K562 (cell line): ENCODE measurements at regions not wholly inside any gene's neighbourhood (a gene's known extent, or its start where the extent isn't known, plus 50 kb on each side); places are given as distances from the start of the nearest gene placed in this dataset.

Experiments used
- ATAC-seq: fragments of 200-7000 bp; cut with Tn5 transposase; 3 replicates; pipeline ENCODE4 v1.9.1; 2020; ENCODE audit warnings: moderate library complexity
- BruUV-seq: library from RNA; stranded (reverse); fragments of 400-500 nt; replicated peaks from 2 replicates; lab custom pipeline; 2021; lab: Mats Ljungman, UMichigan
- CTCF ChIA-PET: fragments of 300-600 bp; formaldehyde crosslinking; extraction: SDS; loops from one replicate; lab custom pipeline; 2021; ENCODE audit warnings: low intra/inter-chr PET ratio; lab: Yijun Ruan, JAX
- POLR2A ChIA-PET: fragments of 300-600, 350-650 bp; sonication (Branson Sonifier 250); formaldehyde crosslinking; extraction: SDS; loops from one replicate; lab custom pipeline; 2021; ENCODE audit warnings: antibody characterized with exemption, inconsistent platforms; lab: Yijun Ruan, JAX
- DNase-seq, 4 experiments: peaks; one replicate each; pipeline versions ENCODE4 v3.0.0 to v3.0.0-alpha.2; 2011 to 2018; ENCODE audit warnings: low spot score in 3 of 4, mixed read lengths in 3 of 4; ENCODE audit errors: extremely low read depth in 1 of 4
- FAIRE-seq: peaks from 2 replicates; lab custom pipeline; 2011; peaks lifted over from hg19 to GRCh38; lab: Jason Lieb, UNC
- H2AFZ ChIP-seq: 2 replicates; pipeline ENCODE4 v1.6.0; 2011; ENCODE audit warnings: low read depth, low read length, control low read depth, inconsistent platforms
- H3K27ac ChIP-seq: fragments of 200-600 bp; 3 replicates; pipeline ENCODE4 v1.8.0; 2011; ENCODE audit warnings: low read depth, mild to moderate bottlenecking, control low read depth, inconsistent platforms, low read length, moderate library complexity, mixed read lengths; ENCODE audit errors: extremely low read depth
- H3K27me3 ChIP-seq, 2 experiments: fragments of 300-600 bp in 1 of 2; 2 replicates in 1 of 2; 3 replicates in 1 of 2; pipeline versions ENCODE4 v1.6.0 to v1.8.0; 2011; ENCODE audit warnings: inconsistent platforms in 2 of 2, low read length in 2 of 2, mild to moderate bottlenecking in 1 of 2, mixed read lengths in 1 of 2, moderate library complexity in 1 of 2; ENCODE audit not compliant: control insufficient read depth in 2 of 2, insufficient read depth in 2 of 2
- H3K36me3 ChIP-seq: fragments of 300-600 bp; 3 replicates; pipeline ENCODE4 v1.8.0; 2011; ENCODE audit warnings: mild to moderate bottlenecking, low read length, inconsistent platforms; ENCODE audit not compliant: control insufficient read depth, insufficient read depth
- H3K4me1 ChIP-seq, 2 experiments: fragments of 200-600 bp in 1 of 2; replicated peaks in 1 of 2; 2 replicates in 1 of 2; 3 replicates in 1 of 2; pipeline versions ENCODE4 v1.5.1 to v1.8.0; 2011; ENCODE audit warnings: inconsistent platforms in 2 of 2, low read length in 2 of 2, mild to moderate bottlenecking in 1 of 2, mixed read lengths in 1 of 2, moderate library complexity in 1 of 2; ENCODE audit not compliant: control insufficient read depth in 2 of 2, insufficient read depth in 2 of 2
- H3K4me2 ChIP-seq: 2 replicates; pipeline ENCODE4 v1.6.1; 2011; ENCODE audit warnings: low read length, control low read depth, inconsistent platforms, mixed read lengths; ENCODE audit not compliant: insufficient read depth
- H3K4me3 ChIP-seq: fragments of 200-600 bp; sonication (generic), shearing (Covaris generic); 2 replicates; pipeline ENCODE4 v1.5.1; 2016; ENCODE audit warnings: control low read depth, inconsistent platforms
- H3K79me2 ChIP-seq: fragments of 200-600 bp; 3 replicates; pipeline ENCODE4 v1.8.0; 2011; ENCODE audit warnings: low read length, inconsistent platforms; ENCODE audit not compliant: control insufficient read depth, insufficient read depth
- H3K9ac ChIP-seq, 2 experiments: 2 replicates each; pipeline versions ENCODE4 v1.6.0 to v1.6.1; 2011; ENCODE audit warnings: low read depth in 2 of 2, low read length in 2 of 2, control low read depth in 1 of 2, inconsistent platforms in 1 of 2, mild to moderate bottlenecking in 1 of 2, mixed read lengths in 1 of 2; ENCODE audit not compliant: insufficient read depth in 1 of 2
- H3K9me1 ChIP-seq: one replicate; pipeline ENCODE4 v1.6.0; 2011; ENCODE audit warnings: inconsistent platforms, mild to moderate bottlenecking, low read length, moderate library complexity; ENCODE audit not compliant: control insufficient read depth, insufficient read depth
- H3K9me3 ChIP-seq: replicated peaks from 2 replicates; pipeline ENCODE4 v1.5.1; 2011; ENCODE audit warnings: low read depth, low read length, inconsistent platforms; ENCODE audit not compliant: control insufficient read depth, insufficient read depth
- H4K20me1 ChIP-seq: replicated peaks from 2 replicates; pipeline ENCODE4 v1.6.1; 2011; ENCODE audit warnings: low read length, inconsistent platforms, mixed read lengths; ENCODE audit not compliant: control insufficient read depth, insufficient read depth
- CBFB ChIP-seq: sonication (generic); formaldehyde crosslinking; IDR thresholded peaks from 2 replicates; pipeline ENCODE4 v1.4.0; 2020; ENCODE audit warnings: mild to moderate bottlenecking, missing genetic modification reagents
- FOXA3 ChIP-seq, 2 experiments: fragments of 450-650 bp in 1 of 2; sonication (generic) in 1 of 2; formaldehyde crosslinking; IDR thresholded peaks in 1 of 2; conservative IDR thresholded peaks in 1 of 2; 2 replicates each; pipeline versions ENCODE4 v1.4.0 to v1.8.0; 2020 to 2022; ENCODE audit warnings: mild to moderate bottlenecking in 2 of 2, missing genetic modification reagents in 1 of 2
- HNRNPUL1 ChIP-seq: fragments of 200-400 bp; formaldehyde crosslinking; IDR thresholded peaks from 2 replicates; pipeline ENCODE4 v1.6.1; 2017; ENCODE audit warnings: low read length
- IRF2 ChIP-seq: sonication (generic); formaldehyde crosslinking; IDR thresholded peaks from 2 replicates; pipeline ENCODE4 v1.8.1; 2022; ENCODE audit warnings: mild to moderate bottlenecking, missing genetic modification reagents
- POLR2AphosphoS2 ChIP-seq: IDR thresholded peaks from 2 replicates; pipeline ENCODE4 v1.6.1; 2012; ENCODE audit warnings: low read length, improper control_type of control experiment
- RBM22 ChIP-seq: fragments of 200-400 bp; formaldehyde crosslinking; IDR thresholded peaks from 2 replicates; pipeline ENCODE4 v1.6.1; 2018; ENCODE audit warnings: low read length, low read depth; ENCODE audit not compliant: poor library complexity, severe bottlenecking
- ZNF507 ChIP-seq: conservative IDR thresholded peaks from 2 replicates; pipeline ENCODE4 v1.6.1; 2017; ENCODE audit warnings: missing genetic modification characterization, missing compliant biosample characterization
- ZNF644 ChIP-seq: fragments of 200-800 bp; sonication (Bioruptor generic); IDR thresholded peaks from 2 replicates; pipeline ENCODE4 v1.6.1; 2016; ENCODE audit warnings: low read depth, missing genetic modification characterization, missing compliant biosample characterization
- WGBS: fragments of 100-300 bp; shearing (Covaris generic); methylation state at CpG from one replicate; pipeline ENCODE4 v1.1.6; 2016; ENCODE audit warnings: low coverage, mixed read lengths; ENCODE audit not compliant: insufficient coverage; ENCODE audit errors: missing lambda C conversion rate; 5-methylcytosine and 5-hydroxymethylcytosine counted together
- in situ Hi-C: fragments of 300-500 bp; cut with MboI; formaldehyde crosslinking; loops from 4 replicates; pipeline ENCODE4 v1.15.0; 2018; ENCODE audit warnings: inconsistent platforms, mixed read lengths
- intact Hi-C: fragments of 100-400 bp; cut with micrococcal nuclease; formaldehyde crosslinking; loops from 2 replicates; pipeline ENCODE4 v1.14.2; 2022
- TF ChIP-seq, protein P1 (sequence below): fragments of 450-650 bp; formaldehyde crosslinking; conservative IDR thresholded peaks from 2 replicates; pipeline ENCODE4 v1.4.0; 2022; ENCODE audit warnings: mild to moderate bottlenecking, missing genetic modification characterization
- TF ChIP-seq, protein P2 (sequence below): fragments of 200-800 bp; sonication (Bioruptor generic); IDR thresholded peaks from 2 replicates; pipeline ENCODE4 v1.6.1; 2016; ENCODE audit warnings: missing genetic modification characterization, missing compliant biosample characterization

DNA sequence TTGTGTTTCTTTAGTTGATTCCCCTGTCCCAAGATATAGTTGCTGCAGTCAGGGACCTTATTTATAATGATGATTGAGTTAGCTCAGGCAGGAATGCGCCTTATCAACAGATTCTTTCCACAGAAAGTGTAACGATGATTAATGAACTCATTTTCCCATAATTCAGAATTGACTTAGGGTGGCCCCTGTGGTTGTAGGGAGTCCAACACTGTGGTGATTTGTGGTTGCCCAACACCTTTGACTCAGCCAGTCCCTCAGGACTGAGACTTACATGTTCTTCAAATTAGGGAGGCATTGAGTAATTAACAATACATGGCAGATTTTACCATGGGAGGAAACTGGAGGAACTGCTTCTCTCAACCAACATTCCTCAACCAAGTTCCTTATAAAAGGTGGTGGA lies 221.9 kb downstream of the GABRG2 start:
- 0% methylated on average over 2 of the region's 2 CpGs for WGBS
- no peak overlapping the region for H3K9ac ChIP-seq
- H3K27me3 ChIP-seq, result no peaks in the 10 kb centered on the region
- intact Hi-C loops, result no loop called here
- H4K20me1 ChIP-seq, result no peaks in the 10 kb centered on the region
- no peak overlapping the region for H3K4me2 ChIP-seq
- H3K27ac ChIP-seq, result no peak overlapping the region
- DNase-seq, result no peak
- H3K9me3 ChIP-seq, result no peaks in the 10 kb centered on the region
- ChIA-PET POLR2A (no interaction called here), CTCF (no interaction called here)
- BruUV-seq, result no TSS peak
- TF ChIP-seq CBFB (CRISPR knock-in tag), result no peak
- no peaks in the 10 kb centered on the region for H3K4me1 ChIP-seq
- in situ Hi-C loops, result no loop called here
- no peaks in the 10 kb centered on the region for H3K79me2 ChIP-seq
- H2AFZ ChIP-seq, result no peak overlapping the region
- ATAC-seq, result no peak
- no peaks in the 10 kb centered on the region for H3K9me1 ChIP-seq
- no peak overlapping the region for H3K4me3 ChIP-seq
- H3K36me3 ChIP-seq, result no peaks in the 10 kb centered on the region
- FAIRE-seq, result no peak

DNA sequence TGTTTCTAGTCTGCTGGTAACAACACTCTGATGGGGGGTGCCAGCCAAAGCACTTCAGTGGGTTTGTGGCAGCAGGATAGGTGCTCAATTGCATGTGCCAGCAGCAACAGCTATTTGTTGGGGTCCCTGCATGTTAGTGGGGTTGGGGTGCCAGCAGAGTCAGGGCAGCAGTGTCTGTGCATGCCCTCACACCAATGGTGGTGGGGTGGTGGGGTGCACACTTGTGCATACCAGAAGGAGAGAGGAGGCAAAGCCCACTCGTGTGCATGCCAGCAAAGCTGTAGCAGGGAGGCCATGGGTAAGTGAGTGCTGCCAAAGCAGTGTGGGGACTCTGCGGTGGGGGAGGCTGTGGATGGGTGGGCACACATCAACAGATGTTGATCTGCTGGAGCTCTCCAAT lies 232.2 kb downstream of the GABRG2 start:
- H2AFZ ChIP-seq, result no peak overlapping the region
- no peaks in the 10 kb centered on the region; the same call in 1 of the 2 replicates for H3K9me3 ChIP-seq
- H3K9ac ChIP-seq, result no peak overlapping the region
- H3K27me3 ChIP-seq, result no peaks in the 10 kb centered on the region
- POLR2A ChIA-PET, result no interaction called here
- CTCF ChIA-PET, result no interaction called here
- intact Hi-C loops, result no loop called here
- in situ Hi-C loops, result no loop called here
- WGBS, result 0% methylated on average over 1 of the region's 2 CpGs
- no peak overlapping the region for H3K4me2 ChIP-seq
- no peak for ATAC-seq
- H3K4me3 ChIP-seq, result no peak overlapping the region
- no peaks in the 10 kb centered on the region for H3K79me2 ChIP-seq
- H3K9me1 ChIP-seq, result no peaks in the 10 kb centered on the region
- H4K20me1 ChIP-seq, result no peaks in the 10 kb centered on the region
- FAIRE-seq, result no peak
- no peak overlapping the region for H3K27ac ChIP-seq
- H3K4me1 ChIP-seq, result no peaks in the 10 kb centered on the region
- no peaks in the 10 kb centered on the region for H3K36me3 ChIP-seq
- BruUV-seq, result no TSS peak
- no peak for DNase-seq
- TF ChIP-seq FOXA3 (CRISPR knock-in tag; conservative IDR thresholded peaks at IDR 0.05 in 1 of 2, IDR thresholded peaks at IDR 0.05 in 1 of 2), result no peak
- no peak for TF ChIP-seq ZNF644
- TF ChIP-seq CBFB (CRISPR knock-in tag), result no peak
- TF ChIP-seq POLR2AphosphoS2, result no peak
- TF ChIP-seq RBM22, result no peak
- no peak for TF ChIP-seq IRF2 (CRISPR knock-in tag)
- TF ChIP-seq, protein P1, sequence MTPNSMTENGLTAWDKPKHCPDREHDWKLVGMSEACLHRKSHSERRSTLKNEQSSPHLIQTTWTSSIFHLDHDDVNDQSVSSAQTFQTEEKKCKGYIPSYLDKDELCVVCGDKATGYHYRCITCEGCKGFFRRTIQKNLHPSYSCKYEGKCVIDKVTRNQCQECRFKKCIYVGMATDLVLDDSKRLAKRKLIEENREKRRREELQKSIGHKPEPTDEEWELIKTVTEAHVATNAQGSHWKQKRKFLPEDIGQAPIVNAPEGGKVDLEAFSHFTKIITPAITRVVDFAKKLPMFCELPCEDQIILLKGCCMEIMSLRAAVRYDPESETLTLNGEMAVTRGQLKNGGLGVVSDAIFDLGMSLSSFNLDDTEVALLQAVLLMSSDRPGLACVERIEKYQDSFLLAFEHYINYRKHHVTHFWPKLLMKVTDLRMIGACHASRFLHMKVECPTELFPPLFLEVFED (CRISPR knock-in tag), result no peak
- TF ChIP-seq, protein P2, sequence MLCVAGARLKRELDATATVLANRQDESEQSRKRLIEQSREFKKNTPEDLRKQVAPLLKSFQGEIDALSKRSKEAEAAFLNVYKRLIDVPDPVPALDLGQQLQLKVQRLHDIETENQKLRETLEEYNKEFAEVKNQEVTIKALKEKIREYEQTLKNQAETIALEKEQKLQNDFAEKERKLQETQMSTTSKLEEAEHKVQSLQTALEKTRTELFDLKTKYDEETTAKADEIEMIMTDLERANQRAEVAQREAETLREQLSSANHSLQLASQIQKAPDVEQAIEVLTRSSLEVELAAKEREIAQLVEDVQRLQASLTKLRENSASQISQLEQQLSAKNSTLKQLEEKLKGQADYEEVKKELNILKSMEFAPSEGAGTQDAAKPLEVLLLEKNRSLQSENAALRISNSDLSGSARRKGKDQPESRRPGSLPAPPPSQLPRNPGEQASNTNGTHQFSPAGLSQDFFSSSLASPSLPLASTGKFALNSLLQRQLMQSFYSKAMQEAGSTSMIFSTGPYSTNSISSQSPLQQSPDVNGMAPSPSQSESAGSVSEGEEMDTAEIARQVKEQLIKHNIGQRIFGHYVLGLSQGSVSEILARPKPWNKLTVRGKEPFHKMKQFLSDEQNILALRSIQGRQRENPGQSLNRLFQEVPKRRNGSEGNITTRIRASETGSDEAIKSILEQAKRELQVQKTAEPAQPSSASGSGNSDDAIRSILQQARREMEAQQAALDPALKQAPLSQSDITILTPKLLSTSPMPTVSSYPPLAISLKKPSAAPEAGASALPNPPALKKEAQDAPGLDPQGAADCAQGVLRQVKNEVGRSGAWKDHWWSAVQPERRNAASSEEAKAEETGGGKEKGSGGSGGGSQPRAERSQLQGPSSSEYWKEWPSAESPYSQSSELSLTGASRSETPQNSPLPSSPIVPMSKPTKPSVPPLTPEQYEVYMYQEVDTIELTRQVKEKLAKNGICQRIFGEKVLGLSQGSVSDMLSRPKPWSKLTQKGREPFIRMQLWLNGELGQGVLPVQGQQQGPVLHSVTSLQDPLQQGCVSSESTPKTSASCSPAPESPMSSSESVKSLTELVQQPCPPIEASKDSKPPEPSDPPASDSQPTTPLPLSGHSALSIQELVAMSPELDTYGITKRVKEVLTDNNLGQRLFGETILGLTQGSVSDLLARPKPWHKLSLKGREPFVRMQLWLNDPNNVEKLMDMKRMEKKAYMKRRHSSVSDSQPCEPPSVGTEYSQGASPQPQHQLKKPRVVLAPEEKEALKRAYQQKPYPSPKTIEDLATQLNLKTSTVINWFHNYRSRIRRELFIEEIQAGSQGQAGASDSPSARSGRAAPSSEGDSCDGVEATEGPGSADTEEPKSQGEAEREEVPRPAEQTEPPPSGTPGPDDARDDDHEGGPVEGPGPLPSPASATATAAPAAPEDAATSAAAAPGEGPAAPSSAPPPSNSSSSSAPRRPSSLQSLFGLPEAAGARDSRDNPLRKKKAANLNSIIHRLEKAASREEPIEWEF (CRISPR knock-in tag), result no peak
- TF ChIP-seq ZNF507 (tag), result no peak
- no peak for TF ChIP-seq HNRNPUL1
